Loucy (cell line): ENCODE measurements at regions not wholly inside any gene's neighbourhood (a gene's known extent, or its start where the extent isn't known, plus 50 kb on each side); places are given as distances from the start of the nearest gene placed in this dataset.

Experiments
- EZH2phosphoT487 ChIP-seq: fragments of 200-600 bp; IDR thresholded peaks from 2 replicates; pipeline ENCODE4 v1.6.1; 2018; ENCODE audit warnings: antibody characterized with exemption, mild to moderate bottlenecking, moderate library complexity, borderline replicate concordance
- TF ChIP-seq, protein P1 (sequence below): fragments of 200-600 bp; sonication (generic); conservative IDR thresholded peaks from 2 replicates; pipeline ENCODE4 v1.5.1; 2014; ENCODE audit warnings: mild to moderate bottlenecking, antibody characterized with exemption, low read length

DNA sequence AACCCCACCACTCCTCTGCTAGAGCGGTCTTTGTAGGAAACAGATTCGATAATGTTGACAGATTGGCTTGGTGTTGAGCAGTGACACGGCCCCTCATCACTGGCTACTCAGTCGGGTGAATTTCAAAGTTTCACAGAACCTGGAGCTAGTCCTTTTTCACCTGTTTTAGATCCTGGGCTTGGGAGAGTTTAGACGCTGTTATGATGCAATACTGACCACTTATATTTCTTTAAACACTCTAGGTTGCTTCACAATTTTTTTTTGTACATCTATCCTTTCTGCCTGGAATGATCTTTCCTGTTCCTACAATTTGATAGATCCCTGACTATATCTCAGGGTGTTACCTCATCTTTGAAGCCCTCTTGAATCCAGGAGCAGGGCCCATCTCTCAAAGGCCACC is 97.1 kb upstream of the ATP10A start:
- TF ChIP-seq, protein P1, sequence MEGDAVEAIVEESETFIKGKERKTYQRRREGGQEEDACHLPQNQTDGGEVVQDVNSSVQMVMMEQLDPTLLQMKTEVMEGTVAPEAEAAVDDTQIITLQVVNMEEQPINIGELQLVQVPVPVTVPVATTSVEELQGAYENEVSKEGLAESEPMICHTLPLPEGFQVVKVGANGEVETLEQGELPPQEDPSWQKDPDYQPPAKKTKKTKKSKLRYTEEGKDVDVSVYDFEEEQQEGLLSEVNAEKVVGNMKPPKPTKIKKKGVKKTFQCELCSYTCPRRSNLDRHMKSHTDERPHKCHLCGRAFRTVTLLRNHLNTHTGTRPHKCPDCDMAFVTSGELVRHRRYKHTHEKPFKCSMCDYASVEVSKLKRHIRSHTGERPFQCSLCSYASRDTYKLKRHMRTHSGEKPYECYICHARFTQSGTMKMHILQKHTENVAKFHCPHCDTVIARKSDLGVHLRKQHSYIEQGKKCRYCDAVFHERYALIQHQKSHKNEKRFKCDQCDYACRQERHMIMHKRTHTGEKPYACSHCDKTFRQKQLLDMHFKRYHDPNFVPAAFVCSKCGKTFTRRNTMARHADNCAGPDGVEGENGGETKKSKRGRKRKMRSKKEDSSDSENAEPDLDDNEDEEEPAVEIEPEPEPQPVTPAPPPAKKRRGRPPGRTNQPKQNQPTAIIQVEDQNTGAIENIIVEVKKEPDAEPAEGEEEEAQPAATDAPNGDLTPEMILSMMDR, result no peak
- no peak for TF ChIP-seq EZH2phosphoT487
